Activated CD4-positive, alpha-beta memory T cell treated with anti-CD3 and anti-CD28 coated beads for 36 hours (primary cell): ENCODE measurements at regions not wholly inside any gene's neighbourhood (a gene's known extent, or its start where the extent isn't known, plus 50 kb on each side); places are given as distances from the start of the nearest gene placed in this dataset.

ENCODE experiments used
- CTCF ChIA-PET: fragments of 350-600 bp; sonication (Branson Sonifier 250); formaldehyde crosslinking; loops from one replicate; lab custom pipeline; 2021; ENCODE audit warnings: antibody characterized with exemption, inconsistent platforms; lab: Charles Lee
- POLR2A ChIA-PET: fragments of 350-600 bp; sonication (Branson Sonifier 250); formaldehyde crosslinking; loops from one replicate; lab custom pipeline; 2021; ENCODE audit warnings: antibody characterized with exemption; lab: Charles Lee
- DNase-seq: peaks from one replicate; pipeline ENCODE4 v3.0.0-alpha.2; 2020
- H3K27ac Mint-ChIP-seq: one replicate; pipeline ENCODE4 v1.8.0; 2021; ENCODE audit warnings: mixed read lengths
- H3K27me3 Mint-ChIP-seq: one replicate; pipeline ENCODE4 v1.8.0; 2021; ENCODE audit warnings: mixed read lengths
- H3K36me3 Mint-ChIP-seq: one replicate; pipeline ENCODE4 v1.8.0; 2021; ENCODE audit warnings: mixed read lengths
- H3K4me1 Mint-ChIP-seq: one replicate; pipeline ENCODE4 v1.8.0; 2021; ENCODE audit warnings: low read depth, mixed read lengths
- H3K4me3 Mint-ChIP-seq: one replicate; pipeline ENCODE4 v1.8.0; 2021; ENCODE audit warnings: mild to moderate bottlenecking, mixed read lengths
- H3K9me3 Mint-ChIP-seq: one replicate; pipeline ENCODE4 v1.8.0; 2021; ENCODE audit warnings: mixed read lengths
- intact Hi-C: fragments of 100-400 bp; cut with micrococcal nuclease; formaldehyde crosslinking; loops from one replicate; pipeline ENCODE4 v1.15.1; 2023

GRCh38 chr3:24756101-24756888 is 261.6 kb upstream of the THRB start:
- H3K4me3 Mint-ChIP-seq = no peak overlapping the region
- H3K27ac Mint-ChIP-seq = no peak overlapping the region
- H3K36me3 Mint-ChIP-seq = no peaks in the 10 kb centered on the region
- intact Hi-C loops = no loop called here
- CTCF ChIA-PET = no interaction called here
- POLR2A ChIA-PET = no interaction called here
- no peaks in the 10 kb centered on the region for H3K9me3 Mint-ChIP-seq
- no peaks in the 10 kb centered on the region for H3K4me1 Mint-ChIP-seq
- no peaks in the 10 kb centered on the region for H3K27me3 Mint-ChIP-seq
- DNase-seq = no peak

- intact Hi-C loops = no loop called here
- no peak for DNase-seq
- no peaks in the 10 kb centered on the region for H3K36me3 Mint-ChIP-seq
- CTCF ChIA-PET = no interaction called here
- H3K9me3 Mint-ChIP-seq = peaks cover 3% of the 10 kb centered on the region
- no peaks in the 10 kb centered on the region for H3K4me1 Mint-ChIP-seq
- H3K27ac Mint-ChIP-seq = no peak overlapping the region
- no peak overlapping the region for H3K4me3 Mint-ChIP-seq
- H3K27me3 Mint-ChIP-seq = no peaks in the 10 kb centered on the region
- POLR2A ChIA-PET = no interaction called here
Observed at GRCh38 chr3:24763393-24763792, 268.7 kb upstream of the THRB start.

GRCh38 chr3:24764236-24764915 is 269.7 kb upstream of the THRB start:
- H3K9me3 Mint-ChIP-seq = peaks cover 3% of the 10 kb centered on the region
- no peak for DNase-seq
- no peaks in the 10 kb centered on the region for H3K36me3 Mint-ChIP-seq
- no peaks in the 10 kb centered on the region for H3K4me1 Mint-ChIP-seq
- no peak overlapping the region for H3K27ac Mint-ChIP-seq
- CTCF ChIA-PET = no interaction called here
- intact Hi-C loops = no loop called here
- no peak overlapping the region for H3K4me3 Mint-ChIP-seq
- POLR2A ChIA-PET = no interaction called here
- H3K27me3 Mint-ChIP-seq = no peaks in the 10 kb centered on the region

GRCh38 chr3:24765399-24765798 is 270.7 kb upstream of the THRB start:
- no peak for DNase-seq
- ChIA-PET CTCF (no interaction called here), POLR2A (no interaction called here)
- no peak overlapping the region for H3K4me3 Mint-ChIP-seq
- no peaks in the 10 kb centered on the region for H3K27me3 Mint-ChIP-seq
- H3K36me3 Mint-ChIP-seq = no peaks in the 10 kb centered on the region
- peaks cover 3% of the 10 kb centered on the region for H3K9me3 Mint-ChIP-seq
- intact Hi-C loops = no loop called here
- H3K4me1 Mint-ChIP-seq = no peaks in the 10 kb centered on the region
- no peak overlapping the region for H3K27ac Mint-ChIP-seq

GRCh38 chr3:24769918-24770317 is 275.3 kb upstream of the THRB start:
- POLR2A ChIA-PET = no interaction called here
- H3K4me1 Mint-ChIP-seq = no peaks in the 10 kb centered on the region
- H3K9me3 Mint-ChIP-seq = no peaks in the 10 kb centered on the region
- H3K27me3 Mint-ChIP-seq = no peaks in the 10 kb centered on the region
- no peak for DNase-seq
- no peak overlapping the region for H3K27ac Mint-ChIP-seq
- H3K36me3 Mint-ChIP-seq = no peaks in the 10 kb centered on the region
- intact Hi-C loops = loop anchor here (5.0 kb wide), 1 partner anchor 822 kb away; no protein-coding TSS in a partner anchor
- no peak overlapping the region for H3K4me3 Mint-ChIP-seq
- CTCF ChIA-PET = no interaction called here

GRCh38 chr3:24773798-24774197 is 279.1 kb upstream of the THRB start:
- peak; percentile 20 for DNase-seq
- CTCF ChIA-PET = no interaction called here
- intact Hi-C loops = loop anchor here (5.0 kb wide), 1 partner anchor 819 kb away; no protein-coding TSS in a partner anchor

GRCh38 chr3:24780991-24781390 is 286.3 kb upstream of the THRB start:
- ChIA-PET CTCF (no interaction called here), POLR2A (no interaction called here)
- Mint-ChIP-seq H3K9me3 (peaks cover 18% of the 10 kb centered on the region), H3K4me1 (no peaks in the 10 kb centered on the region), H3K36me3 (no peaks in the 10 kb centered on the region), H3K27ac (no peak overlapping the region), H3K27me3 (no peaks in the 10 kb centered on the region), H3K4me3 (no peak overlapping the region)
- no peak for DNase-seq
- intact Hi-C loops = no loop called here

More at GRCh38 chr3:24773798-24774197, 279.1 kb upstream of the THRB start:
- Mint-ChIP-seq H3K36me3 (no peaks in the 10 kb centered on the region), H3K4me3 (no peak overlapping the region), H3K27ac (no peak overlapping the region), H3K9me3 (peaks cover 3% of the 10 kb centered on the region), H3K27me3 (no peaks in the 10 kb centered on the region), H3K4me1 (no peaks in the 10 kb centered on the region)
- POLR2A ChIA-PET = no interaction called here

GRCh38 chr3:24781454-24781853 is 286.8 kb upstream of the THRB start:
- Mint-ChIP-seq H3K4me1 (no peaks in the 10 kb centered on the region), H3K27me3 (no peaks in the 10 kb centered on the region), H3K9me3 (peaks cover 18% of the 10 kb centered on the region), H3K36me3 (no peaks in the 10 kb centered on the region), H3K4me3 (no peak overlapping the region), H3K27ac (no peak overlapping the region)
- ChIA-PET POLR2A (no interaction called here), CTCF (no interaction called here)
- no peak for DNase-seq
- intact Hi-C loops = no loop called here

- ChIA-PET POLR2A (no interaction called here), CTCF (no interaction called here)
- Mint-ChIP-seq H3K27me3 (no peaks in the 10 kb centered on the region), H3K36me3 (no peaks in the 10 kb centered on the region), H3K9me3 (peaks cover 14% of the 10 kb centered on the region), H3K27ac (no peak overlapping the region), H3K4me1 (no peaks in the 10 kb centered on the region), H3K4me3 (no peak overlapping the region)
- DNase-seq = no peak
- intact Hi-C loops = no loop called here
Observed at GRCh38 chr3:24793896-24794295, 299.2 kb upstream of the THRB start.

- Mint-ChIP-seq H3K4me1 (no peaks in the 10 kb centered on the region), H3K27ac (no peak overlapping the region), H3K4me3 (no peak overlapping the region), H3K9me3 (no peaks in the 10 kb centered on the region), H3K27me3 (no peaks in the 10 kb centered on the region), H3K36me3 (no peaks in the 10 kb centered on the region)
- POLR2A ChIA-PET = no interaction called here
- intact Hi-C loops = no loop called here
- no peak for DNase-seq
- CTCF ChIA-PET = no interaction called here
Observed at GRCh38 chr3:24802614-24803013, 308.0 kb upstream of the THRB start.

GRCh38 chr3:24804095-24804494 is 309.4 kb upstream of the THRB start:
- Mint-ChIP-seq H3K27ac (no peak overlapping the region), H3K27me3 (no peaks in the 10 kb centered on the region), H3K9me3 (no peaks in the 10 kb centered on the region), H3K36me3 (no peaks in the 10 kb centered on the region), H3K4me3 (no peak overlapping the region), H3K4me1 (no peaks in the 10 kb centered on the region)
- ChIA-PET CTCF (no interaction called here), POLR2A (no interaction called here)
- intact Hi-C loops = no loop called here
- no peak for DNase-seq

- intact Hi-C loops = no loop called here
- Mint-ChIP-seq H3K36me3 (no peaks in the 10 kb centered on the region), H3K27me3 (no peaks in the 10 kb centered on the region), H3K27ac (no peak overlapping the region), H3K4me1 (no peaks in the 10 kb centered on the region), H3K4me3 (no peak overlapping the region), H3K9me3 (no peaks in the 10 kb centered on the region)
- no peak for DNase-seq
- CTCF ChIA-PET = no interaction called here
- POLR2A ChIA-PET = no interaction called here
Observed at GRCh38 chr3:24810881-24811280, 316.2 kb upstream of the THRB start.

GRCh38 chr3:24812116-24812515 is 317.5 kb upstream of the THRB start:
- ChIA-PET CTCF (no interaction called here), POLR2A (no interaction called here)
- no peaks in the 10 kb centered on the region for H3K4me1 Mint-ChIP-seq
- H3K27me3 Mint-ChIP-seq = no peaks in the 10 kb centered on the region
- no peak overlapping the region for H3K4me3 Mint-ChIP-seq
- intact Hi-C loops = no loop called here
- no peak for DNase-seq
- no peaks in the 10 kb centered on the region for H3K9me3 Mint-ChIP-seq
- H3K27ac Mint-ChIP-seq = no peak overlapping the region
- no peaks in the 10 kb centered on the region for H3K36me3 Mint-ChIP-seq
